Hepatocyte (in vitro differentiated cells): ENCODE measurements at regions not wholly inside any gene's neighbourhood (a gene's known extent, or its start where the extent isn't known, plus 50 kb on each side); places are given as distances from the start of the nearest gene placed in this dataset.

Experiments
- DNase-seq: peaks from one replicate; pipeline ENCODE4 v3.0.0-alpha.2; 2016; ENCODE audit warnings: low spot score
- H2AFZ ChIP-seq: fragments of 200-600 bp; sonication (generic); 2 replicates; pipeline ENCODE4 v1.6.0; 2016; ENCODE audit warnings: antibody characterized with exemption, mild to moderate bottlenecking
- H3K27ac ChIP-seq: fragments of 200-600 bp; sonication (generic); 2 replicates; pipeline ENCODE4 v1.5.1; 2016; ENCODE audit warnings: mild to moderate bottlenecking
- H3K27me3 ChIP-seq: fragments of 200-600 bp; sonication (generic); 2 replicates; pipeline ENCODE4 v1.6.1; 2016
- H3K36me3 ChIP-seq: fragments of 200-600 bp; sonication (generic); replicated peaks from 2 replicates; pipeline ENCODE4 v1.5.1; 2016; ENCODE audit warnings: low read depth; ENCODE audit not compliant: insufficient read depth
- H3K4me1 ChIP-seq: fragments of 200-600 bp; sonication (generic); 2 replicates; pipeline ENCODE4 v1.5.1; 2016; ENCODE audit warnings: mild to moderate bottlenecking, moderate library complexity; ENCODE audit not compliant: insufficient read depth
- H3K4me2 ChIP-seq: fragments of 200-600 bp; sonication (generic); 2 replicates; pipeline ENCODE4 v1.6.0; 2016
- H3K4me3 ChIP-seq: fragments of 200-600 bp; sonication (generic); 2 replicates; pipeline ENCODE4 v1.5.1; 2016; ENCODE audit warnings: mild to moderate bottlenecking
- H3K79me2 ChIP-seq: fragments of 200-600 bp; sonication (generic); 2 replicates; pipeline ENCODE4 v1.6.0; 2017; ENCODE audit warnings: mild to moderate bottlenecking
- H3K9me2 ChIP-seq: fragments of 200-600 bp; sonication (generic); replicated peaks from 2 replicates; pipeline ENCODE4 v1.6.0; 2017; ENCODE audit warnings: mild to moderate bottlenecking; ENCODE audit not compliant: insufficient read depth
- H3K9me3 ChIP-seq: fragments of 200-600 bp; sonication (generic); 2 replicates; pipeline ENCODE4 v1.5.1; 2016; ENCODE audit warnings: low read depth, mild to moderate bottlenecking
- H4K20me1 ChIP-seq: fragments of 200-600 bp; sonication (generic); 2 replicates; pipeline ENCODE4 v1.6.0; 2016; ENCODE audit warnings: mild to moderate bottlenecking; ENCODE audit not compliant: insufficient read depth, poor library complexity, severe bottlenecking
- CTCF ChIP-seq: fragments of 200-600 bp; sonication (generic); IDR thresholded peaks from 2 replicates; pipeline ENCODE4 v1.5.1; 2016; ENCODE audit warnings: antibody characterized with exemption, mild to moderate bottlenecking; ENCODE audit not compliant: poor library complexity
- EZH2 ChIP-seq: fragments of 200-600 bp; sonication (generic); IDR thresholded peaks from 2 replicates; pipeline ENCODE4 v1.6.1; 2016; ENCODE audit warnings: antibody characterized with exemption, mild to moderate bottlenecking, borderline replicate concordance
- EZH2phosphoT487 ChIP-seq: fragments of 200-600 bp; sonication (generic); IDR thresholded peaks from one replicate; pipeline ENCODE4 v1.6.1; 2018; ENCODE audit warnings: antibody characterized with exemption, mild to moderate bottlenecking, low read depth, moderate library complexity; ENCODE audit not compliant: unreplicated experiment, severe bottlenecking
- WGBS: methylation state at CpG from one replicate; pipeline ENCODE4 v1.1.6; 2016; ENCODE audit warnings: low lambda C conversion rate; ENCODE audit errors: missing lambda C conversion rate; 5-methylcytosine and 5-hydroxymethylcytosine counted together

GRCh38 chr2:41595240-41595639 lies 452.6 kb upstream of the PKDCC start:
- H3K4me3 ChIP-seq, result no peak overlapping the region
- DNase-seq, result no peak
- no peak overlapping the region for H3K27ac ChIP-seq
- 84% methylated on average over 1 of the region's 1 CpG for WGBS
- H3K9me3 ChIP-seq, result no peaks in the 10 kb centered on the region
- H2AFZ ChIP-seq, result no peak overlapping the region
- no peaks in the 10 kb centered on the region for H3K4me1 ChIP-seq
- no peaks in the 10 kb centered on the region for H3K79me2 ChIP-seq
- H3K27me3 ChIP-seq, result no peaks in the 10 kb centered on the region
- H3K4me2 ChIP-seq, result no peak overlapping the region
- TF ChIP-seq EZH2 (no peak), CTCF (no peak), EZH2phosphoT487 (no peak)
- H4K20me1 ChIP-seq, result no peaks in the 10 kb centered on the region
- H3K9me2 ChIP-seq, result no peaks in the 10 kb centered on the region
- H3K36me3 ChIP-seq, result no peaks in the 10 kb centered on the region

GRCh38 chr2:41597680-41598079 lies 450.1 kb upstream of the PKDCC start:
- 74% methylated on average over 2 of the region's 2 CpGs for WGBS
- Histone ChIP-seq H3K27ac (no peak overlapping the region), H3K4me1 (no peaks in the 10 kb centered on the region), H3K9me2 (no peaks in the 10 kb centered on the region), H3K36me3 (no peaks in the 10 kb centered on the region), H3K4me2 (no peak overlapping the region), H3K79me2 (no peaks in the 10 kb centered on the region), H3K27me3 (no peaks in the 10 kb centered on the region), H4K20me1 (no peaks in the 10 kb centered on the region), H2AFZ (no peak overlapping the region), H3K4me3 (no peak overlapping the region), H3K9me3 (no peaks in the 10 kb centered on the region)
- no peak for TF ChIP-seq CTCF
- DNase-seq, result no peak

- Histone ChIP-seq H3K27ac (no peak overlapping the region), H3K4me3 (no peak overlapping the region), H3K27me3 (no peaks in the 10 kb centered on the region), H4K20me1 (no peaks in the 10 kb centered on the region), H3K4me1 (no peaks in the 10 kb centered on the region), H3K79me2 (no peaks in the 10 kb centered on the region), H3K36me3 (no peaks in the 10 kb centered on the region), H2AFZ (no peak overlapping the region), H3K4me2 (no peak overlapping the region), H3K9me3 (no peaks in the 10 kb centered on the region), H3K9me2 (no peaks in the 10 kb centered on the region)
- no peak for DNase-seq
- TF ChIP-seq CTCF (no peak), EZH2 (no peak), EZH2phosphoT487 (no peak)
- WGBS, result 88% methylated on average over 5 of the region's 5 CpGs
Measured at GRCh38 chr2:41598161-41598894, 449.5 kb upstream of the PKDCC start.

- no peaks in the 10 kb centered on the region for H3K9me3 ChIP-seq
- H3K4me1 ChIP-seq, result no peaks in the 10 kb centered on the region
- no peaks in the 10 kb centered on the region for H3K9me2 ChIP-seq
- TF ChIP-seq EZH2phosphoT487 (no peak), EZH2 (no peak), CTCF (no peak)
- H3K27me3 ChIP-seq, result no peaks in the 10 kb centered on the region
- no peaks in the 10 kb centered on the region for H4K20me1 ChIP-seq
- H3K4me3 ChIP-seq, result no peak overlapping the region
- H3K36me3 ChIP-seq, result no peaks in the 10 kb centered on the region
- no peak for DNase-seq
- no peak overlapping the region for H3K27ac ChIP-seq
- no peak overlapping the region for H2AFZ ChIP-seq
- no peaks in the 10 kb centered on the region for H3K79me2 ChIP-seq
- H3K4me2 ChIP-seq, result no peak overlapping the region
Measured at GRCh38 chr2:41600460-41600859, 447.4 kb upstream of the PKDCC start.
